Transverse colon (tissue), 4 donors: ENCODE measurements at regions not wholly inside any gene's neighbourhood (a gene's known extent, or its start where the extent isn't known, plus 50 kb on each side); places are given as distances from the start of the nearest gene placed in this dataset.

Experiments used
- DNase-seq: peaks from one replicate; pipeline ENCODE4 v3.0.0-alpha.2; 2019
- H3K27ac ChIP-seq, 4 donors: fragments of 200-600 bp; sonication (generic); 2 replicates each; pipeline ENCODE4 v1.5.1; 2016 to 2018; ENCODE audit warnings: inconsistent platforms in 4 of 4
- H3K27me3 ChIP-seq: fragments of 200-600 bp; sonication (generic); 2 replicates; pipeline ENCODE4 v1.5.1; 2017; ENCODE audit warnings: inconsistent platforms
- H3K36me3 ChIP-seq, 4 donors: fragments of 200-600 bp; sonication (generic); 2 replicates each; pipeline ENCODE4 v1.5.1; 2017 to 2019; ENCODE audit warnings: inconsistent platforms in 4 of 4
- H3K4me1 ChIP-seq, 4 donors: fragments of 200-600 bp; sonication (generic); 2 replicates each; pipeline ENCODE4 v1.5.1; 2017 to 2020; ENCODE audit warnings: inconsistent platforms in 4 of 4
- H3K4me3 ChIP-seq, 4 donors: fragments of 200-600 bp; sonication (generic); 1 replicate in 1 of 4; 2 replicates in 3 of 4; pipeline versions ENCODE4 v1.5.1 to v1.6.1; 2017 to 2019; ENCODE audit warnings: inconsistent platforms in 4 of 4
- H3K9me3 ChIP-seq, 2 donors: fragments of 200-600 bp; sonication (generic); 2 replicates each; pipeline ENCODE4 v1.5.1; 2017 to 2019; ENCODE audit warnings: inconsistent platforms in 2 of 2
- EP300 ChIP-seq: sonication (generic); formaldehyde crosslinking; IDR thresholded peaks from one replicate; pipeline ENCODE4 v1.6.1; 2017; ENCODE audit warnings: antibody characterized with exemption, low read depth
- POLR2A ChIP-seq: fragments of 450-650 bp; IDR thresholded peaks from one replicate; pipeline ENCODE4 v1.6.1; 2016; ENCODE audit warnings: antibody characterized with exemption, mild to moderate bottlenecking, moderate library complexity
- POLR2AphosphoS5 ChIP-seq, 3 donors: sonication (generic); formaldehyde crosslinking; IDR thresholded peaks; one replicate each; pipeline ENCODE4 v1.6.1; 2016; ENCODE audit warnings: antibody characterized with exemption in 3 of 3
- WGBS, 2 donors: methylation state at CpG; one replicate each; pipeline ENCODE4 v1.1.5; 2018; ENCODE audit warnings: low coverage in 1 of 2; 5-methylcytosine and 5-hydroxymethylcytosine counted together
- in situ Hi-C, 4 donors: fragments of 200-750 bp; cut with MboI; loops; one replicate each; pipeline versions ENCODE4 v1.15.0 to v1.15.1; 2017; ENCODE audit warnings: low sequenced_read_pairs in 3 of 4, low pct_ligation_motif_present in 1 of 4, low pct_unique_long_range_greater_than_20kb in 1 of 4
- intact Hi-C: fragments of 100-400 bp; cut with DNase I; formaldehyde crosslinking; loops from one replicate; pipeline ENCODE4 v1.15.1; 2023; ENCODE audit warnings: low total_unique reads
- TF ChIP-seq, protein P1 (sequence below), 5 experiments: fragments of 200-600 bp in 3 of 5; fragments of 450-650 bp in 2 of 5; sonication (generic) in 3 of 5; IDR thresholded peaks; 1 replicate in 2 of 5; 2 replicates in 3 of 5; pipeline ENCODE4 v1.5.1; 2016 to 2017; ENCODE audit warnings: antibody characterized with exemption in 5 of 5, inconsistent platforms in 3 of 5, mild to moderate bottlenecking in 2 of 5, moderate library complexity in 1 of 5

DNA sequence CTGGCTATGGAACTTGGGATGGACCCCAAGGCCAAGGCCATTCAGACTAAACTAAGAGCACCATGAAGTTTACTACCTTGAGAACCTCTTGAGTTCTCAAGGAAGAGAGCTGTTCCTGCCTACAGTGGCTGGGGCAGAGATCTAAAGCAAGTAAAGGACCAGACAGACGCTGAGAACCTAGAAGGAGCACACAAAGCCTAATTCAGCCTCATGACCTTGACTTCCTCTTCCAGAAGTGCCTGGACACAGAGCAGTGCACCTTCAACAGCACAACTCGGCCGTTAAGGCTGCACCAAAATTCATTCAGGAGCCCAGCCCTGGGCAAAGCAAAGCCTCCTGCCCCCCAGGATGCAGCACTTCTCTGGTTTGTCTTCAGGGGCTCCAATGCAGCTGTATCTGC is 82.9 kb upstream of the AKIP1 start:
- no peak for DNase-seq
- no peaks in the 10 kb centered on the region for H3K9me3 ChIP-seq
- TF ChIP-seq, protein P1, sequence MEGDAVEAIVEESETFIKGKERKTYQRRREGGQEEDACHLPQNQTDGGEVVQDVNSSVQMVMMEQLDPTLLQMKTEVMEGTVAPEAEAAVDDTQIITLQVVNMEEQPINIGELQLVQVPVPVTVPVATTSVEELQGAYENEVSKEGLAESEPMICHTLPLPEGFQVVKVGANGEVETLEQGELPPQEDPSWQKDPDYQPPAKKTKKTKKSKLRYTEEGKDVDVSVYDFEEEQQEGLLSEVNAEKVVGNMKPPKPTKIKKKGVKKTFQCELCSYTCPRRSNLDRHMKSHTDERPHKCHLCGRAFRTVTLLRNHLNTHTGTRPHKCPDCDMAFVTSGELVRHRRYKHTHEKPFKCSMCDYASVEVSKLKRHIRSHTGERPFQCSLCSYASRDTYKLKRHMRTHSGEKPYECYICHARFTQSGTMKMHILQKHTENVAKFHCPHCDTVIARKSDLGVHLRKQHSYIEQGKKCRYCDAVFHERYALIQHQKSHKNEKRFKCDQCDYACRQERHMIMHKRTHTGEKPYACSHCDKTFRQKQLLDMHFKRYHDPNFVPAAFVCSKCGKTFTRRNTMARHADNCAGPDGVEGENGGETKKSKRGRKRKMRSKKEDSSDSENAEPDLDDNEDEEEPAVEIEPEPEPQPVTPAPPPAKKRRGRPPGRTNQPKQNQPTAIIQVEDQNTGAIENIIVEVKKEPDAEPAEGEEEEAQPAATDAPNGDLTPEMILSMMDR (IDR thresholded peaks at IDR 0.05) = no peak
- TF ChIP-seq POLR2AphosphoS5 (IDR thresholded peaks at IDR 0.05) (no peak), EP300 (no peak), POLR2A (no peak)
- H3K4me1 ChIP-seq = peaks cover 0 to 20% (median 4%) of the 10 kb centered on the region in 4 donors
- intact Hi-C loops = no loop called here
- 83 to 88% methylated on average over 3 of the region's 3 CpGs for WGBS, 2 donors
- H3K27ac ChIP-seq = no peak overlapping the region
- in situ Hi-C loops = no loop called here
- H3K4me3 ChIP-seq = no peak overlapping the region
- H3K36me3 ChIP-seq = no peaks in the 10 kb centered on the region
- H3K27me3 ChIP-seq = no peaks in the 10 kb centered on the region

DNA sequence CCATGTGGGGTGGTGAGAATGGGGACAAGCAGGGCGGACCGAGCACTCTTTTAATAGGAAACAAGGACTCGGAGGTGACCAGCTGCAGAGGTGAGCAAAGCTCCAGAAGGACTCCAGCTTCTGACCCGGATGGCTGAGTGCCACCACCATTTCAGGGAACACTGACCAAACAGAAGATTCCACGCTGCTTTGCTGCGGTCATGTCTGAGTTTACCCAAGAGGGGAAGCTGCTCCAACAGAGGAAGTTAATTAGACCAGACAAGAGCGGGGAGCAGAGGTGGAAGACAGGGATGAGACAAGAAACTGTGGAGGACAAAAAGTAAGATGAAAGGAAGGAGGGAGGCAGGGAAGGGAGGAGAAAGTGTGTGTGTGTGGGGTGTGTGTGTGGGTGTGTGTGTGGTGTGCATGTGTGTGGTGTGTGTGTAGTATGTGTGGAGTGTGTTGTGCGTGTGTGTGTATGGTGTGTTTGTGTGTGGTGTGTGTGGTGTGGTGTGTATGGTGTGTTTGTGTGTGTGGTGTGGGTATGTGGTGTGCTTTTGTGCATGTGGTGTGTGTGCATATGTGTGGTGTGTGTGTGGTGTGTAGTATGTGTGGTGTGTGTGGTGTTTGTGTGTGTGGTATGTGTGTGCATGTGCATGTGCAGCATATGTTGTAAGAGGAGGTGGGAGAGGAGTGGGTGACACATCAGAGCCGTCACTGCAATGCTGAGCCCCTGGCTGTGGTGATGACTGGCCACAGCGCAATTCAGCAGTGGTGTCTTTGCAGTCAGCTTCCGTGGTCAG is 82.2 kb upstream of the AKIP1 start:
- Histone ChIP-seq H3K27me3 (no peaks in the 10 kb centered on the region), H3K4me1 (peaks cover 0 to 27% (median 6%) of the 10 kb centered on the region in 4 donors), H3K27ac (no peak overlapping the region), H3K4me3 (no peak overlapping the region), H3K36me3 (no peaks in the 10 kb centered on the region), H3K9me3 (no peaks in the 10 kb centered on the region)
- in situ Hi-C loops = no loop called here
- DNase-seq = no peak
- intact Hi-C loops = no loop called here
- WGBS, 2 donors = 85 to 87% methylated on average over 5 to 11 of the region's 11 CpGs
- TF ChIP-seq POLR2A (no peak), POLR2AphosphoS5 (IDR thresholded peaks at IDR 0.05) (no peak), EP300 (no peak)
- TF ChIP-seq, protein P1 (IDR thresholded peaks at IDR 0.05) = no peak

DNA sequence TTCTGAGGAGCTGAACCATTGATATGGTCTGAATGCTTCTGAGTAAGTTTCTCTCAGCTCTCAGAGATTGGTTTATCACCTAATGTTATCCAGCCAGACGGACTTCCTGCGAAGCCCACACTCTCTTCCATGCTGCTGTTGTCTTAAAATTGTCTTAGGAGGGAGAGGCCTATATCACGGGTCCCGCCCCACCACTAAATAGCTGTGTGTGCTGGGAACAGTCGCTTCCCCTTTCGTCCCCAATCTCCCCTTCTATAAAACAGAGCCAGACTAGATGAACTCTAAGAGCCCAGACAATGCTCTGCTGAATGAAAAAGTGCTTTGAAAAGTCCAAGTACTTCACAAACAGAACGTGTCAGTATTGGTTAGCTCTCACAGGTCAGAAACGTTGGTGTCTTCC is 81.4 kb upstream of the AKIP1 start:
- Histone ChIP-seq H3K9me3 (no peaks in the 10 kb centered on the region), H3K4me1 (peaks cover 0 to 28% (median 7%) of the 10 kb centered on the region in 4 donors), H3K4me3 (no peak overlapping the region), H3K36me3 (no peaks in the 10 kb centered on the region), H3K27me3 (no peaks in the 10 kb centered on the region), H3K27ac (no peak overlapping the region)
- DNase-seq = no peak
- 87 to 97% methylated on average over 7 to 8 of the region's 8 CpGs for WGBS, 2 donors
- in situ Hi-C loops = no loop called here
- no peak for TF ChIP-seq POLR2A
- intact Hi-C loops = no loop called here

DNA sequence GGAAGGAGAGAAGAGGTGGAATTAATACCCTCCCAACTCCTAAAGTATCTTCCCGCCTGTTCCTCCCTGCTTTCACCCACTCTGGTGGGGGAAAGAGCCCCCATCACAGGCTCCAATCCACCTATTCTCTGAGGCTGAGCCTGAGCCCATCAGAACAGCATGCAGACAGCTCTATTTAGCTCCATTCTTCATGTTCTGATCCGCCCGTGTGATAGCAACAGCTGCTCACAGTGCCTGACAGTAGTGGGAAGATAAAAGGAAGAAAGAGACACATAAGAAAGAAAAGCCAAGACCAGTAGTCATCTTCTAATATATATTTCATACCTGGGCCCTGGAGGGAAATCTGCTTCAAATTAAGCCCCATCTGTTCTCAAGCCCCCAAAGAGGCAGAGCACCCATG is 80.3 kb upstream of the AKIP1 start:
- Histone ChIP-seq H3K4me1 (peaks cover 0 to 28% (median 7%) of the 10 kb centered on the region in 4 donors), H3K27ac (peak overlapping the region in 2 of 4 donors; percentile 44 to 75), H3K4me3 (no peak overlapping the region), H3K9me3 (no peaks in the 10 kb centered on the region), H3K36me3 (no peaks in the 10 kb centered on the region), H3K27me3 (no peaks in the 10 kb centered on the region)
- 77% methylated on average over 3 of the region's 3 CpGs; no CpG with 5 or more reads in 1 of the 2 donors for WGBS, 2 donors
- in situ Hi-C loops (no loop called here), intact Hi-C loops (no loop called here)
- DNase-seq = no peak
- no peak for TF ChIP-seq POLR2A
- TF ChIP-seq, protein P1 (IDR thresholded peaks at IDR 0.05) = no peak
- TF ChIP-seq EP300 = no peak
- TF ChIP-seq POLR2AphosphoS5 (IDR thresholded peaks at IDR 0.05) = no peak
